NOMO-1 treated with dmso at 0.1 percent for 144 hours (cell line): ENCODE measurements at regions not wholly inside any gene's neighbourhood (a gene's known extent, or its start where the extent isn't known, plus 50 kb on each side); places are given as distances from the start of the nearest gene placed in this dataset.

Source experiments
- DNase-seq: peaks from one replicate; lab custom pipeline; 2025; ENCODE audit not compliant: unreplicated experiment; lab: John Stamatoyannopoulos, UW

GRCh38 chr19:5218963-5219530 lies 121.6 kb downstream of the PTPRS start:
- DNase-seq, result no peak

- DNase-seq, result no peak
Measured at GRCh38 chr19:5218255-5218855, 122.3 kb downstream of the PTPRS start.

GRCh38 chr19:5217171-5217570 lies 123.4 kb downstream of the PTPRS start:
- no peak for DNase-seq

- DNase-seq, result no peak
Measured at GRCh38 chr19:5216141-5216847, 124.3 kb downstream of the PTPRS start.

GRCh38 chr19:5215431-5215830 lies 125.2 kb downstream of the PTPRS start:
- DNase-seq, result no peak

GRCh38 chr19:5214902-5215301 lies 125.7 kb downstream of the PTPRS start:
- DNase-seq, result no peak

- DNase-seq, result no peak
Measured at GRCh38 chr19:5214371-5214770, 126.2 kb downstream of the PTPRS start.

- DNase-seq, result no peak
Measured at GRCh38 chr19:5213667-5214066, 126.9 kb downstream of the PTPRS start.

- no peak for DNase-seq
Measured at GRCh38 chr19:5212101-5212500, 128.5 kb downstream of the PTPRS start.

GRCh38 chr19:5211217-5211822 lies 129.3 kb downstream of the PTPRS start:
- DNase-seq, result no peak

- DNase-seq, result no peak
Measured at GRCh38 chr19:5210556-5210955, 130.1 kb downstream of the PTPRS start.

- no peak for DNase-seq
Measured at GRCh38 chr19:5207806-5208205, 132.8 kb downstream of the PTPRS start.

GRCh38 chr19:5206751-5207075 lies 133.9 kb downstream of the PTPRS start:
- no peak for DNase-seq

GRCh38 chr19:5205937-5206750 lies 134.5 kb downstream of the PTPRS start:
- DNase-seq, result no peak

GRCh38 chr19:5205381-5205780 lies 135.2 kb downstream of the PTPRS start:
- DNase-seq, result peak; percentile 46

- no peak for DNase-seq
Measured at GRCh38 chr19:5204212-5204611, 136.4 kb downstream of the PTPRS start.
